GM12878 (cell line): ENCODE measurements at regions not wholly inside any gene's neighbourhood (a gene's known extent, or its start where the extent isn't known, plus 50 kb on each side); places are given as distances from the start of the nearest gene placed in this dataset.

Experiments used
- ATAC-seq: fragments of 200-7000 bp; cut with Tn5 transposase; 3 replicates; pipeline ENCODE4 v1.9.1; 2020; ENCODE audit warnings: mild to moderate bottlenecking, moderate library complexity
- BruUV-seq: library from RNA; stranded (reverse); fragments of 400-500 nt; replicated peaks from 2 replicates; lab custom pipeline; 2021; lab: Mats Ljungman, UMichigan
- CTCF ChIA-PET: fragments of 300-600 bp; sonication (Branson Sonifier 250); formaldehyde crosslinking; extraction: SDS; loops from one replicate; lab custom pipeline; 2021; ENCODE audit warnings: inconsistent platforms; lab: Yijun Ruan, JAX
- POLR2A ChIA-PET: fragments of 350-600 bp; formaldehyde crosslinking; extraction: SDS; loops from one replicate; lab custom pipeline; 2021; ENCODE audit warnings: inconsistent platforms; lab: Charles Lee
- RAD21 ChIA-PET: fragments of 300-600 bp; sonication (Branson Sonifier 250); formaldehyde crosslinking; loops from one replicate; lab custom pipeline; 2023; ENCODE audit warnings: antibody characterized with exemption; ENCODE audit not compliant: unreplicated experiment; lab: Charles Lee
- SMC1A ChIA-PET: fragments of 300-600 bp; sonication (Branson Sonifier 250); formaldehyde crosslinking; loops from one replicate; lab custom pipeline; 2023; ENCODE audit not compliant: unreplicated experiment, uncharacterized antibody; lab: Charles Lee
- DNase-seq: peaks from one replicate; pipeline ENCODE4 v3.0.0-alpha.2; 2011; ENCODE audit warnings: low read depth, low spot score
- FAIRE-seq: peaks from 3 replicates; lab custom pipeline; 2011; peaks lifted over from hg19 to GRCh38; lab: Jason Lieb, UNC
- H2AFZ ChIP-seq: 2 replicates; pipeline ENCODE4 v1.6.0; 2011; ENCODE audit warnings: low read depth, low read length, control low read depth; ENCODE audit not compliant: control insufficient read depth
- H3K27ac ChIP-seq: 2 replicates; pipeline ENCODE4 v1.5.1; 2011; ENCODE audit warnings: control low read depth; ENCODE audit not compliant: control insufficient read depth, insufficient read depth
- H3K27me3 ChIP-seq, 2 experiments: replicated peaks in 1 of 2; 2 replicates each; pipeline versions ENCODE4 v1.6.0 to v1.6.1; 2011; ENCODE audit warnings: low read length in 1 of 2; ENCODE audit not compliant: control insufficient read depth in 2 of 2, insufficient read depth in 2 of 2
- H3K36me3 ChIP-seq, 2 experiments: 2 replicates each; pipeline ENCODE4 v1.5.1; 2011; ENCODE audit warnings: low read length in 1 of 2; ENCODE audit not compliant: control insufficient read depth in 2 of 2, insufficient read depth in 2 of 2
- H3K4me1 ChIP-seq: 2 replicates; pipeline ENCODE4 v1.6.1; 2011; ENCODE audit warnings: mild to moderate bottlenecking, low read length, moderate library complexity, mixed read lengths; ENCODE audit not compliant: control insufficient read depth, insufficient read depth
- H3K4me2 ChIP-seq: 2 replicates; pipeline ENCODE4 v1.6.0; 2011; ENCODE audit warnings: control low read depth; ENCODE audit not compliant: control insufficient read depth, insufficient read depth
- H3K4me3 ChIP-seq: fragments of 200-600 bp; sonication (generic); 2 replicates; pipeline ENCODE4 v1.5.1; 2016
- H3K79me2 ChIP-seq: 2 replicates; pipeline ENCODE4 v1.6.0; 2011; ENCODE audit warnings: low read length; ENCODE audit not compliant: control insufficient read depth, insufficient read depth
- H3K9ac ChIP-seq: 2 replicates; pipeline ENCODE4 v1.8.0; 2011; ENCODE audit warnings: low read length, control low read depth, mixed read lengths; ENCODE audit not compliant: control insufficient read depth, insufficient read depth
- H3K9me3 ChIP-seq: replicated peaks from 3 replicates; pipeline ENCODE4 v1.5.1; 2011; ENCODE audit warnings: mild to moderate bottlenecking, low read length; ENCODE audit not compliant: control insufficient read depth, insufficient read depth
- H4K20me1 ChIP-seq: 2 replicates; pipeline ENCODE4 v1.6.0; 2011; ENCODE audit not compliant: control insufficient read depth, insufficient read depth
- DPF2 ChIP-seq: fragments of 450-650 bp; IDR thresholded peaks from 2 replicates; pipeline ENCODE4 v1.6.1; 2017; ENCODE audit warnings: mild to moderate bottlenecking
- GATAD2B ChIP-seq: fragments of 450-650 bp; conservative IDR thresholded peaks from 2 replicates; pipeline ENCODE4 v1.6.1; 2017; ENCODE audit warnings: low read depth, mild to moderate bottlenecking, moderate library complexity
- HCFC1 ChIP-seq: fragments of 150-350 bp; IDR thresholded peaks from 2 replicates; pipeline ENCODE4 v1.6.1; 2014; ENCODE audit warnings: low read length
- KAT2A ChIP-seq: conservative IDR thresholded peaks from 2 replicates; pipeline ENCODE4 v1.6.1; 2011; ENCODE audit warnings: low read depth, low read length; ENCODE audit not compliant: control insufficient read depth
- RUNX3 ChIP-seq: IDR thresholded peaks from 2 replicates; pipeline ENCODE4 v1.6.1; 2012; ENCODE audit warnings: low read length, inconsistent platforms
- STAT3 ChIP-seq: IDR thresholded peaks from 2 replicates; pipeline ENCODE4 v1.6.1; 2011; ENCODE audit warnings: low read depth, low read length, improper control_type of control experiment
- TAF1 ChIP-seq: IDR thresholded peaks from 2 replicates; pipeline ENCODE4 v1.6.1; 2011; ENCODE audit warnings: mild to moderate bottlenecking, low read depth, low read length, borderline replicate concordance
- TCF3 ChIP-seq: IDR thresholded peaks from 2 replicates; pipeline ENCODE4 v1.6.1; 2012; ENCODE audit warnings: low read depth, mild to moderate bottlenecking, low read length, borderline replicate concordance; ENCODE audit not compliant: insufficient read depth
- YY1 ChIP-seq: IDR thresholded peaks from 2 replicates; pipeline ENCODE4 v1.6.1; 2011; ENCODE audit warnings: low read depth, mild to moderate bottlenecking, low read length
- WGBS: methylation state at CpG from one replicate; pipeline ENCODE4 v1.1.6; 2016; ENCODE audit warnings: low lambda C conversion rate; ENCODE audit not compliant: insufficient replicate concordance, insufficient coverage; ENCODE audit errors: missing lambda C conversion rate; 5-methylcytosine and 5-hydroxymethylcytosine counted together
- in situ Hi-C: fragments of 300-500 bp; cut with MboI; formaldehyde crosslinking; loops from 9 replicates; pipeline ENCODE4 v1.14.3; 2018; ENCODE audit warnings: mixed read lengths
- intact Hi-C: fragments of 100-400 bp; cut with micrococcal nuclease; formaldehyde crosslinking; loops from one replicate; pipeline ENCODE4 v1.14.2; 2022; ENCODE audit not compliant: unreplicated experiment
- TF ChIP-seq, protein P1 (sequence below): IDR thresholded peaks from 2 replicates; pipeline ENCODE4 v1.6.1; 2012; ENCODE audit warnings: low read depth, low read length, improper control_type of control experiment
- TF ChIP-seq, protein P2 (sequence below): IDR thresholded peaks from 2 replicates; pipeline ENCODE4 v1.6.1; 2012; ENCODE audit warnings: low read depth, low read length, improper control_type of control experiment
- TF ChIP-seq, protein P3 (sequence below): fragments of 450-650 bp; IDR thresholded peaks from 2 replicates; pipeline ENCODE4 v1.6.1; 2014; ENCODE audit warnings: mild to moderate bottlenecking
- TF ChIP-seq, protein P4 (sequence below): fragments of 450-650 bp; formaldehyde crosslinking; IDR thresholded peaks from 2 replicates; pipeline ENCODE4 v1.4.0; 2022; ENCODE audit warnings: mild to moderate bottlenecking, moderate library complexity

DNA sequence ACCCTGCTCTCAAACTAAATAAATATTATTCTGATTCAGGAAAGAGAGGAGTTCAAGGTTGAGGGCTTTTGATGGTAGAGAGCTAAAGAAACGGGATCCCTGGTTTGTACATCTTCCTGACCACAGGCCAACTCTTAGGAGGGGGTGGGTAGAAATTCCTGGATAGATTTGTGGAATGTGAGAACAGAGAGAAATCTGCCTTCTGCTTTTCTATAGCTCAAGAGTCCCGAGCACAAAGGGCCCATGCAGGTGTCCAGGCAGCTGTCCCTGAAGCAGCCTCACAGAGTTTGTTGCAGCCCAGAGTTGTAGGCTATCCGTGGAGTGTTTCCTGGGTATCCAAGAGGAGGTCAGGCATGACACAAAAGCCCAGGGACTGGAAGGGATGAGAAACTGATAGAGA, 198.6 kb downstream of the BCAT1 start:
- no peaks in the 10 kb centered on the region for H3K36me3 ChIP-seq
- WGBS: 19% methylated on average over 3 of the region's 3 CpGs
- H2AFZ ChIP-seq: no peak overlapping the region
- no peak overlapping the region for H3K4me2 ChIP-seq
- H3K27me3 ChIP-seq: peaks cover 2 to 4% of the 10 kb centered on the region in 2 experiments; a peak in 3 of 4 replicates
- ATAC-seq (no peak), FAIRE-seq (no peak), DNase-seq (no peak)
- CTCF ChIA-PET: interaction anchor here (0.7 kb wide), 1 partner anchor 85 kb away, joined by 4 read pairs; no protein-coding TSS in a partner anchor
- POLR2A ChIA-PET: no interaction called here
- no peak overlapping the region for H3K4me3 ChIP-seq
- no peak overlapping the region for H3K27ac ChIP-seq
- TF ChIP-seq, protein P1, sequence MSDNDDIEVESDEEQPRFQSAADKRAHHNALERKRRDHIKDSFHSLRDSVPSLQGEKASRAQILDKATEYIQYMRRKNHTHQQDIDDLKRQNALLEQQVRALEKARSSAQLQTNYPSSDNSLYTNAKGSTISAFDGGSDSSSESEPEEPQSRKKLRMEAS: no peak
- TF ChIP-seq, protein P2, sequence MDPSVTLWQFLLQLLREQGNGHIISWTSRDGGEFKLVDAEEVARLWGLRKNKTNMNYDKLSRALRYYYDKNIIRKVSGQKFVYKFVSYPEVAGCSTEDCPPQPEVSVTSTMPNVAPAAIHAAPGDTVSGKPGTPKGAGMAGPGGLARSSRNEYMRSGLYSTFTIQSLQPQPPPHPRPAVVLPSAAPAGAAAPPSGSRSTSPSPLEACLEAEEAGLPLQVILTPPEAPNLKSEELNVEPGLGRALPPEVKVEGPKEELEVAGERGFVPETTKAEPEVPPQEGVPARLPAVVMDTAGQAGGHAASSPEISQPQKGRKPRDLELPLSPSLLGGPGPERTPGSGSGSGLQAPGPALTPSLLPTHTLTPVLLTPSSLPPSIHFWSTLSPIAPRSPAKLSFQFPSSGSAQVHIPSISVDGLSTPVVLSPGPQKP: no peak
- no peak for TF ChIP-seq KAT2A
- no peak for TF ChIP-seq HCFC1
- TF ChIP-seq, protein P3, sequence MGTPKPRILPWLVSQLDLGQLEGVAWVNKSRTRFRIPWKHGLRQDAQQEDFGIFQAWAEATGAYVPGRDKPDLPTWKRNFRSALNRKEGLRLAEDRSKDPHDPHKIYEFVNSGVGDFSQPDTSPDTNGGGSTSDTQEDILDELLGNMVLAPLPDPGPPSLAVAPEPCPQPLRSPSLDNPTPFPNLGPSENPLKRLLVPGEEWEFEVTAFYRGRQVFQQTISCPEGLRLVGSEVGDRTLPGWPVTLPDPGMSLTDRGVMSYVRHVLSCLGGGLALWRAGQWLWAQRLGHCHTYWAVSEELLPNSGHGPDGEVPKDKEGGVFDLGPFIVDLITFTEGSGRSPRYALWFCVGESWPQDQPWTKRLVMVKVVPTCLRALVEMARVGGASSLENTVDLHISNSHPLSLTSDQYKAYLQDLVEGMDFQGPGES: no peak
- TF ChIP-seq YY1: no peak
- no peak for TF ChIP-seq RUNX3
- TF ChIP-seq, protein P4, sequence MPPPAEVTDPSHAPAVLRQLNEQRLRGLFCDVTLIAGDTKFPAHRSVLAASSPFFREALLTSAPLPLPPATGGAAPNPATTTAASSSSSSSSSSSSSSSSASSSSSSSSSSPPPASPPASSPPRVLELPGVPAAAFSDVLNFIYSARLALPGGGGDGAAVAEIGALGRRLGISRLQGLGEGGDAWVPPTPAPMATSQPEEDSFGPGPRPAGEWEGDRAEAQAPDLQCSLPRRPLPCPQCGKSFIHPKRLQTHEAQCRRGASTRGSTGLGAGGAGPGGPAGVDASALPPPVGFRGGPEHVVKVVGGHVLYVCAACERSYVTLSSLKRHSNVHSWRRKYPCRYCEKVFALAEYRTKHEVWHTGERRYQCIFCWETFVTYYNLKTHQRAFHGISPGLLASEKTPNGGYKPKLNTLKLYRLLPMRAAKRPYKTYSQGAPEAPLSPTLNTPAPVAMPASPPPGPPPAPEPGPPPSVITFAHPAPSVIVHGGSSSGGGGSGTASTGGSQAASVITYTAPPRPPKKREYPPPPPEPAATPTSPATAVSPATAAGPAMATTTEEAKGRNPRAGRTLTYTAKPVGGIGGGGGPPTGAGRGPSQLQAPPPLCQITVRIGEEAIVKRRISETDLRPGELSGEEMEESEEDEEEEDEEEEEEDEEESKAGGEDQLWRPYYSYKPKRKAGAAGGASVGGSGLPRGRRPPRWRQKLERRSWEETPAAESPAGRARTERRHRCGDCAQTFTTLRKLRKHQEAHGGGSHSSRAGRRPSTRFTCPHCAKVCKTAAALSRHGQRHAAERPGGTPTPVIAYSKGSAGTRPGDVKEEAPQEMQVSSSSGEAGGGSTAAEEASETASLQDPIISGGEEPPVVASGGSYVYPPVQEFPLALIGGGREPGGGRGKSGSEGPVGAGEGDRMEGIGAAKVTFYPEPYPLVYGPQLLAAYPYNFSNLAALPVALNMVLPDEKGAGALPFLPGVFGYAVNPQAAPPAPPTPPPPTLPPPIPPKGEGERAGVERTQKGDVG: no peak
- TF ChIP-seq STAT3: no peak
- no peak for TF ChIP-seq GATAD2B
- TF ChIP-seq TCF3: no peak
- no peak for TF ChIP-seq DPF2
- no peak for TF ChIP-seq TAF1
- no peaks in the 10 kb centered on the region for H3K79me2 ChIP-seq
- RAD21 ChIA-PET: no interaction called here
- no peak overlapping the region for H3K9ac ChIP-seq
- no TSS peak for BruUV-seq
- no peaks in the 10 kb centered on the region for H3K4me1 ChIP-seq
- intact Hi-C loops (no loop called here), in situ Hi-C loops (no loop called here)
- no peaks in the 10 kb centered on the region for H4K20me1 ChIP-seq
- SMC1A ChIA-PET: interaction anchor here (0.9 to 1.2 kb wide), 2 partner anchors 9 to 18 kb away, joined by 3 read pairs; no protein-coding TSS in a partner anchor
- no peaks in the 10 kb centered on the region for H3K9me3 ChIP-seq
